ENCODE measurements at regions not wholly inside any gene's neighbourhood (a gene's known extent, or its start where the extent isn't known, plus 50 kb on each side); places are given as distances from the start of the nearest gene placed in this dataset.

GRCh38 chr15:92565351-92566125, 90.0 kb downstream of the FAM174B start:
- intact Hi-C loops (cut with DNase I): no loop called here
- no peak for DNase-seq (ENCODE audit: low spot score)

GRCh38 chr15:92561754-92562153, 93.8 kb downstream of the FAM174B start:
- intact Hi-C loops (cut with DNase I): no loop called here
- no peak for DNase-seq (ENCODE audit: low spot score)

GRCh38 chr15:92553317-92553716, 102.3 kb downstream of the FAM174B start:
- intact Hi-C loops (cut with DNase I): no loop called here
- no peak for DNase-seq (ENCODE audit: low spot score)

- no peak for DNase-seq (ENCODE audit: low spot score)
- intact Hi-C loops (cut with DNase I): no loop called here
Measured at GRCh38 chr15:92545996-92546395, 109.6 kb downstream of the FAM174B start.

GRCh38 chr15:92541291-92542200, 114.0 kb downstream of the FAM174B start:
- no peak for DNase-seq (ENCODE audit: low spot score)
- intact Hi-C loops (cut with DNase I): no loop called here

- intact Hi-C loops (cut with DNase I): no loop called here
Measured at GRCh38 chr15:92538115-92538514, 117.5 kb downstream of the FAM174B start.

GRCh38 chr15:92533298-92533697, 122.3 kb downstream of the FAM174B start:
- no peak for DNase-seq (ENCODE audit: low spot score)
- intact Hi-C loops (cut with DNase I): no loop called here

More at GRCh38 chr15:92538115-92538514, 117.5 kb downstream of the FAM174B start:
- no peak for DNase-seq (ENCODE audit: low spot score)

GRCh38 chr15:92531406-92531805, 124.2 kb downstream of the FAM174B start:
- intact Hi-C loops (cut with DNase I): no loop called here
- DNase-seq (ENCODE audit: low spot score): no peak

GRCh38 chr15:92528736-92529135, 126.8 kb downstream of the FAM174B start:
- no peak for DNase-seq (ENCODE audit: low spot score)
- intact Hi-C loops (cut with DNase I): no loop called here

- intact Hi-C loops (cut with DNase I): no loop called here
- no peak for DNase-seq (ENCODE audit: low spot score)
Measured at GRCh38 chr15:92527197-92527596, 128.4 kb downstream of the FAM174B start.

- intact Hi-C loops (cut with DNase I): no loop called here
Measured at GRCh38 chr15:92525758-92526245, 129.8 kb downstream of the FAM174B start.

GRCh38 chr15:92524874-92525565, 130.6 kb downstream of the FAM174B start:
- DNase-seq (ENCODE audit: low spot score): no peak
- intact Hi-C loops (cut with DNase I): loop anchor here (5.0 kb wide), 1 partner anchor 92 kb away; no protein-coding TSS in a partner anchor

More at GRCh38 chr15:92525758-92526245, 129.8 kb downstream of the FAM174B start:
- no peak for DNase-seq (ENCODE audit: low spot score)

- DNase-seq (ENCODE audit: low spot score): no peak
- intact Hi-C loops (cut with DNase I): loop anchor here (5.0 kb wide), 1 partner anchor 93 kb away; no protein-coding TSS in a partner anchor
Measured at GRCh38 chr15:92524161-92524560, 130.5 kb downstream of the ST8SIA2 start.

GRCh38 chr15:92523176-92523575, 129.5 kb downstream of the ST8SIA2 start:
- intact Hi-C loops (cut with DNase I): loop anchor here (5.0 kb wide), 1 partner anchor 94 kb away; no protein-coding TSS in a partner anchor
- no peak for DNase-seq (ENCODE audit: low spot score)

GRCh38 chr15:92521624-92522008, 127.9 kb downstream of the ST8SIA2 start:
- no peak for DNase-seq (ENCODE audit: low spot score)
- intact Hi-C loops (cut with DNase I): loop anchor here (1.0 to 5.0 kb wide), 3 partner anchors 96 to 193 kb away; no protein-coding TSS in a partner anchor

GRCh38 chr15:92520914-92521623, 127.4 kb downstream of the ST8SIA2 start:
- intact Hi-C loops (cut with DNase I): loop anchor here (1.0 to 5.0 kb wide), 3 partner anchors 96 to 193 kb away; no protein-coding TSS in a partner anchor
- DNase-seq (ENCODE audit: low spot score): no peak

GRCh38 chr15:92519709-92520108, 126.0 kb downstream of the ST8SIA2 start:
- intact Hi-C loops (cut with DNase I): loop anchor here (5.0 kb wide), 1 partner anchor 98 kb away; no protein-coding TSS in a partner anchor
- no peak for DNase-seq (ENCODE audit: low spot score)

All from cardiac septum (tissue), 1 donor.